Right renal pelvis (tissue), 4 donors: ENCODE measurements at regions not wholly inside any gene's neighbourhood (a gene's known extent, or its start where the extent isn't known, plus 50 kb on each side); places are given as distances from the start of the nearest gene placed in this dataset.

ENCODE experiments used
- DNase-seq, 4 donors: peaks; one replicate each; pipeline ENCODE4 v3.0.0-alpha.2; 2013; ENCODE audit warnings: low read depth in 4 of 4, low spot score in 3 of 4, missing footprints in 1 of 4

GRCh38 chr2:234625626-234626250 lies 128.9 kb upstream of the ARL4C start:
- DNase-seq = no peak

DNA sequence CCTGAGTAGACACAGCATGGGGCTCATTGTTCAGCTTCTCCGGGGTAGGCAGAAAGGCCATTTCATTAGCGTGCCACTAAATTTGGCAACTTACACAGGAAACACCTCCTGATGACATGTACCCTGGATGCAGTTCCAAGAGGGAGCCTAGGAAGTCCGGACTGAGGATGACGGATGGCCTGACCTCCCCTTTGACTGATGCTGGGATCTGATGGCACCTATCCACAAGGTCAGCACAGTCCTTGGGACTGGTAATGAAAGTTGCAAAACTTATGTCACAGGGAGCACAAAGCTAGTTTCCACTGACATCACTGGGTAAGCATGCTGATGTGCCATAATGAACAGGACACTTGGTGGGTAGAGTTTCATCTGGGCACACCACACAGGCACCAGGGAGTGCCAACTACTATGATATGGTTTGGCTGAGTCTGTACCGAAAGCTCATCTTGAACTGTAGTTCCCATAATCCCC lies 126.7 kb upstream of the ARL4C start:
- DNase-seq = no peak

- no peak for DNase-seq
Observed at GRCh38 chr2:234621120-234621519, 124.2 kb upstream of the ARL4C start.

- no peak for DNase-seq
Observed at GRCh38 chr2:234620018-234620417, 123.1 kb upstream of the ARL4C start.

- no peak for DNase-seq
Observed at GRCh38 chr2:234615643-234616356, 118.9 kb upstream of the ARL4C start.

DNA sequence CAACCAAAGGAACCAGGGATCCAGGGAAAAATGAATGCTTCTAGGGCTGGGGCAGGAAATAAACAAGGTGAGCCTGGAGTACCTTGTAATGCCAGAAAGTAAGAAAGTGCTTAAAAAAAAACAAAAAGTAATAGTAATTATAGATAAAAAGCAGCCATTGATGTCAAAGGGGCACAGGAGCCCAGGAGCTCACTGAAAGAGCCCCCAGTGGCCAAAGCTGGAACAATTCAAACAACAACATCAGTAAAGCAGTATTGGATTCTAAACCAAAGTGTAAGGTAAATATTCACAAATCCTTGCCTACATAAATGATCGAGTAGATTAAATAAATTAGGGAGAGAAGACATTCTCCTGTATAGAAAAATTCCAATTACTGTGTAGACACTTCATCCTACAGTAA lies 114.3 kb upstream of the ARL4C start:
- no peak for DNase-seq

DNA sequence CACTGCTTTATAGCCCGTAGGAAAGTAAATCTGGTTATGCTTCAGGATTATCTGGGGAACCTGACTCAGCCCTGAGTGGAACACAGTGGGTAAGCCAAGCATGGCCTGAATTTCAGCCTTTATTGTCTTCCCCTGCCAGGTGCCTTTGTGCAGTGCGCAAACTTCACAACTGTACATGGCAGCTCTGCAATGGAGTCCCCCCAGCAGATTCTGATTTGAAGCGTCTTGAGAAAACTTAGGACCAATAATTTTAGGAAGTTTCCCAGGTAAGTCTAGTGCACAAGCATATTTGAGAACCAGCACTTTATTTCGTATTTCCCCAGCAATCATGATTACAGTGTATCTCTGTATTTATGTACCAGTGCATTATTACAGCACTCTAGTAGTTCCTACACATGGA lies 112.1 kb upstream of the ARL4C start:
- DNase-seq = no peak

GRCh38 chr2:234607691-234608090 lies 110.8 kb upstream of the ARL4C start:
- DNase-seq = no peak

- no peak for DNase-seq
Observed at GRCh38 chr2:234606896-234607295, 110.0 kb upstream of the ARL4C start.

DNA sequence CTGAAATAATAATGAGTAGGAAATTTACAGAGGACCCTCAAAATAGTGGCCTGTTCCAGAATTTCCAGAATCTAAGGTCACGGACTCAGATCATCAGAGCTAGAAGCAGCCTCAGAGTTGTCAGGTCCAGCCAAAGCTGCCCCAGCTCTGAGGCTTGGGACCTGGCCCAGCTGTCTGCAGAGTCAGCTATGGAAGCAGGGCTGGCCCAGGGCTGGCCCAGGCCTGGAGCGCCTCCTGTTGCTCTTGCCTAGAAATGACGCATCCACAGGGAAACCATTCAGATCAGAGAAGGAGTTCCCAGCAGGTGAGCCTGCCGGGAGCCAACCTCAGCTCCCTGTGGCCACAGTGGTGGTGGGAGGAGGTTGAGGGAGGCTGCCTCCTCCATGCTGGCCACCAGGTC lies 106.7 kb upstream of the ARL4C start:
- no peak for DNase-seq

DNA sequence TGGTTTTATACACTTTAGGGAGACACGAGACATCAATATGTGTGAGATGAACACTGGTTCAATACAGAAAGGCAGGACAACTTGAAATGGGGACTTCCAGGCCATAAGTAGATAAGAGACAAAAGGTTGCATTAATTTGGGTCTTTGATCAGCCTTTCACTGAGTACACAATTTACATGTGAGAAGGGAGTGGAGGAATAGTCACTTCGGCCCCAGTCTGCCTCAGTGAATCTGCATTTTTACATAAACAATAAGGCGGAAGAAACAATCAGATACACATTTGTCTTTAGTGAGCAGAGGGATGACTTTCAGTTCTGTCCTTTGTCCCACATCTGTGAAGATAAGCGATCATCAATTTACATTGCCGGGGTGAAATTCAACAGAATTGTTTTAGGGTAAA lies 104.3 kb upstream of the ARL4C start:
- no peak for DNase-seq

DNA sequence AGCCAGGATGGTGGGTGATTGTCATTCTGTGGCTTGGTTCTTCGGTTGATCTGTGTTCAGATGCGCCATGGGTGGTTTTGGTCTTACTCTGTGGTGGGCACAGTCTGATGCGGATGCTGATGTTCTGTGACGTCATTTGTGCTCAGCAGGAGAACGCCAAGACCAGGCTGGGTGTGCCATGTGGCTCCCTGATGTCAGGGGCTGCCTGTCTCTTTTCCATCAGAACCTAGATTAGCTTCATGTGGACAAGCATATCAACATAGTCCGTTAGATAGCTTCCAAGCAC lies 100.6 kb upstream of the ARL4C start:
- DNase-seq = no peak

GRCh38 chr2:234596696-234597575 lies 100.1 kb upstream of the ARL4C start:
- DNase-seq = no peak

- no peak for DNase-seq
Observed at GRCh38 chr2:234595829-234596228, 98.9 kb upstream of the ARL4C start.

- DNase-seq = no peak
Observed at GRCh38 chr2:234594715-234595114, 97.8 kb upstream of the ARL4C start.

- no peak for DNase-seq
Observed at GRCh38 chr2:234593636-234594035, 96.8 kb upstream of the ARL4C start.

- DNase-seq = no peak
Observed at GRCh38 chr2:234592541-234592940, 95.7 kb upstream of the ARL4C start.

DNA sequence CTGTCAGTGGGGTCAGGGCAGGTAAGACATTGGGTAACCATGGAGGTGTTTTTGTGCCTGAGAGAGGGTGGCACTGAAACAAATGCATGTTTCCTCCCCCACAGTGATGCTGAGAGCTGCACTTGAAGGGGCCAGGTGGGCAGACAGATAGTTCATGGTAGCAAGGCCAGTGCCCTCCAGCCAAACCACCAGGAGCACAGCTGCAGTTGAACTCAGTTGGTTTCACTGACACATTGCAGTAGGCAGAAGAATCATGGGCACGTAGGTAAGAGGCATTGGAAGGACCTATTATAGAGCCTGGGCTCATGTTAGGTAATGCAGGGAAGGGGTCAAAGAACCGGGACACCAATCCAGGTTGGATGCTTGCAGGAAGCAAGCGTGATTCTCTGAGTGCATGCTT lies 93.2 kb upstream of the ARL4C start:
- no peak for DNase-seq

- DNase-seq = no peak
Observed at GRCh38 chr2:234588054-234588430, 91.2 kb upstream of the ARL4C start.

DNA sequence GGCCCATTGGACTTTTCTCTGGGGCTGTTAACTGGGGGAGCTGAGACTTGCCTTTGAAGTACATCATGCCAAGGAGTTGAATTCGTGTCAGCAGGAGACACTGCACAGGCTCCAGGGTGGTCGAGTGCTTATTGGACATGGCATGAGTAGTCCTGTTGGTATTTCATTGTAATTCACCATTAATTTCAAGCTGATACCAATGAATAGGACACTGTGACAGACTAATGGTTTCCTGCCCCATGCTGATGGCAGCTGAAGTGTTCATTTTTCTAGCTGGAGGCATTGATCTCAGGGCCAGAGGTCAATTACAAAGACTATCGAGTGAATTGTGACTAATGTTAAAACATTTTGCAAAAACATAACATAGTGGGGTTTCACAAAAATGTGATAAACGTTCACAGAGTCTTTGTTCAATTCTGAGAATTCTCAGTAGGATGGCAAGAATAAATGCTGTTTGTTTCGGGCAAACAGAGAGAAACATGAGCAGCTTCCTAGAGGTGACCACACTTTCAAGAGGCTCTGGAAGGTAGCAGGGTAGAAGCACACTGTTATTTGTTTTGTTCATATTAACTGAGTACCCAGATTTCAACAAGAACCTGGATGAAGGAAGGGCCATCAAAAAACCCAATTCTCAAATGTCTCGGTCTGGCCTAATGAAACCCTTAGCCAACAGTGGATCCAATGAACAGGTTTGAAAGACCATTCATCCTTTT lies 90.6 kb upstream of the ARL4C start:
- no peak for DNase-seq

DNA sequence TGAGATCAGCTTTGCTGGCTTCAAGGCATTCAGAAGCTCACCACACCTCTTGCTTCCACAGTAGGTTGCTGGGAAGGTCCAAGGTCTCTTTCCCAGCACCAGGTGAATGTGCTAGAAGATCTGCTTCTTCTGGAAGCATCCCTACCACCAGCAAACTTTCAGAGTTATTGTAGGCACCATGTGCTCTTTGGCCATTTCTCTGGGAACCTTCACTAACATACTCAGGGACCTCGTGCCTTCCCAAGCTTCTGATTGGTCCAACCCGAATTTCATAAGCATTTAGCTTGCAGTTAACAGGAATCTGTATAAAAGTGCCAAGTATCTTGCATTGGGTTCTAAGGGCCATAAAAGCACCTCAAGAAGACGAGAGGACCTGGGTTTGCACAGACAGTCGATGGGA lies 86.5 kb upstream of the ARL4C start:
- no peak for DNase-seq
